ENCODE measurements at regions not wholly inside any gene's neighbourhood (a gene's known extent, or its start where the extent isn't known, plus 50 kb on each side); places are given as distances from the start of the nearest gene placed in this dataset.

DNA sequence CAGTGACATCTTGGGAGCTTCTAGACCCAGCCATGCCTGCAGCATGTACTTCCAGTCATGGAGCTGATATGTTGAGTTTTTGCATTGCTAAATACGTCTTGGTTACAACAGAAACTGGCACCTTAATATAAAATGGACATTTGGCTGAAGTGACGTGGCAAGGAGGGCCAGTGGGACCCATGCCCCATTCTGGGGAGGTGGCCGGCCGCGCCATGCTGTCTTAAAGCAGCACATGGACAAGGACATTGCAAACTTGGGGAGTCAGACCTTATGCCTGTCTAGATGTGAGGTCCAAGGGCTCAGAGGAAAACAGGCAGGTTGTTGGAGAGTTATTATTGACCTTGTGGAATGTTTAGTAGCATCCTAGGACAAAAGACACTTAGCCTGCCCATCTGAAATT lies 588.0 kb upstream of the CDH4 start:
- TF ChIP-seq, protein P1, sequence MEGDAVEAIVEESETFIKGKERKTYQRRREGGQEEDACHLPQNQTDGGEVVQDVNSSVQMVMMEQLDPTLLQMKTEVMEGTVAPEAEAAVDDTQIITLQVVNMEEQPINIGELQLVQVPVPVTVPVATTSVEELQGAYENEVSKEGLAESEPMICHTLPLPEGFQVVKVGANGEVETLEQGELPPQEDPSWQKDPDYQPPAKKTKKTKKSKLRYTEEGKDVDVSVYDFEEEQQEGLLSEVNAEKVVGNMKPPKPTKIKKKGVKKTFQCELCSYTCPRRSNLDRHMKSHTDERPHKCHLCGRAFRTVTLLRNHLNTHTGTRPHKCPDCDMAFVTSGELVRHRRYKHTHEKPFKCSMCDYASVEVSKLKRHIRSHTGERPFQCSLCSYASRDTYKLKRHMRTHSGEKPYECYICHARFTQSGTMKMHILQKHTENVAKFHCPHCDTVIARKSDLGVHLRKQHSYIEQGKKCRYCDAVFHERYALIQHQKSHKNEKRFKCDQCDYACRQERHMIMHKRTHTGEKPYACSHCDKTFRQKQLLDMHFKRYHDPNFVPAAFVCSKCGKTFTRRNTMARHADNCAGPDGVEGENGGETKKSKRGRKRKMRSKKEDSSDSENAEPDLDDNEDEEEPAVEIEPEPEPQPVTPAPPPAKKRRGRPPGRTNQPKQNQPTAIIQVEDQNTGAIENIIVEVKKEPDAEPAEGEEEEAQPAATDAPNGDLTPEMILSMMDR (conservative IDR thresholded peaks at IDR 0.05; ENCODE audit: low read depth, low read length) = no peak
- no peak overlapping the region for H3K4me3 ChIP-seq (ENCODE audit: low read depth, low read length)
- DNase-seq (ENCODE audit: low read depth) = no peak

DNA sequence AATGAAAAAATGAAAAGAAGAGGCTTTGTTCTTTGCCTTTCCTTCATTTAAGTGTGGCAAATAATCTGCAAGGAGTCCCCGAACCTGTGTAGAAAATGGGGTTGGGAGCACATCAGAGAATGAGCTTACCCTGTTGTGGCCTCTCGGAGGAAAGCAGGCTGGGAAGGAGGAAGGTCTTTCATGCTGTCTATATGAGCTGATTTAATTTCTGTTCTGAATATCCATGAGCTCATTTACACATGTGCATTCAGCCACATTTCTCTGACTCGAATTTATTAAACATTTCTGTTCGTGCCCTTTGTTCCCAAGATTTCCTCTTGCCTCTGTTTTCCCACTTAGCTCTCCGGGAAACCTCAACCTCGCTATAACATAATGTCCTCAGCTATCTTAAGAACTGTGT lies 584.4 kb upstream of the CDH4 start:
- DNase-seq (ENCODE audit: low read depth) = no peak
- no peak overlapping the region for H3K4me3 ChIP-seq (ENCODE audit: low read depth, low read length)
- TF ChIP-seq, protein P1 (conservative IDR thresholded peaks at IDR 0.05; ENCODE audit: low read depth, low read length) = no peak

DNA sequence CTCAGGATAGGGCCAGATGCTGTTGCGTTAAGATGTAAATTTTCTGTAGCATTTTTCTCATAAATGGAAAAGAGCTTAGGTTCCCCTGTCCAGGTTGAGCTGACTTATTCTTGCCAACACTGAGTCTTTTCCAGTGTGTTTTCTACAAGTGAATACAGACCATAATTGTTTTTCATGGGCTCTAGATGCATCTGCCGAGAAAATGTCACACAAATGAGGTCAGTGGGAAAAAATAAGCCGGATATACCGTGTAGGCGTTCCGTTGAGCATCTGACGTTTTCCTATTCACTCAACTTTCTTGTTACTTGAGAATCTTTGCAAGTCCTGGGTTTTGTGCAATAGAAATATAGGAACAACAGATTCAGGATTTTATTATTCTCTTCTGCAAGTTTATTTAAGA lies 582.9 kb upstream of the CDH4 start:
- TF ChIP-seq, protein P1 (conservative IDR thresholded peaks at IDR 0.05; ENCODE audit: low read depth, low read length) = no peak

DNA sequence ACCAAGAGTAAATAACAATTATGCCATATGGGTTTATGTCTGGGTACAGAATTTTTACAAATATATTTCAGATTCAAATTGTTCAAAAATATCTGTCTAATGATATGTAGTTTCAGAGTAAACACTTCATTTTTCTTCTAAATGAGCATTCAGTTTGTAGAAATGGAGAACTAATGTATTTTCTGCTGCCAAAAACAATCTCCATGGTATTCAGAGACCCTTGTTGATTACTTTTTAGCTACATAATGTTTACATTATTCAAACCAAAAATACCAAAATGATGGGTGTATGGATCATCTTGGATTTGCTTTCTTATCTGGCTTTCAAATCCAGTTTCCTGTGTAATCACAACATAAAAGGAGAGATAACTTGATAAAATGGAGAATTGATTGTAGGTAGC lies 576.0 kb upstream of the CDH4 start:
- H3K4me3 ChIP-seq (ENCODE audit: low read depth, low read length) = no peak overlapping the region
- TF ChIP-seq, protein P1 (conservative IDR thresholded peaks at IDR 0.05; ENCODE audit: low read depth, low read length) = no peak
- no peak for DNase-seq (ENCODE audit: low read depth)

More for the DNA sequence above, 582.9 kb upstream of the CDH4 start:
- DNase-seq (ENCODE audit: low read depth) = no peak
- H3K4me3 ChIP-seq (ENCODE audit: low read depth, low read length) = no peak overlapping the region

DNA sequence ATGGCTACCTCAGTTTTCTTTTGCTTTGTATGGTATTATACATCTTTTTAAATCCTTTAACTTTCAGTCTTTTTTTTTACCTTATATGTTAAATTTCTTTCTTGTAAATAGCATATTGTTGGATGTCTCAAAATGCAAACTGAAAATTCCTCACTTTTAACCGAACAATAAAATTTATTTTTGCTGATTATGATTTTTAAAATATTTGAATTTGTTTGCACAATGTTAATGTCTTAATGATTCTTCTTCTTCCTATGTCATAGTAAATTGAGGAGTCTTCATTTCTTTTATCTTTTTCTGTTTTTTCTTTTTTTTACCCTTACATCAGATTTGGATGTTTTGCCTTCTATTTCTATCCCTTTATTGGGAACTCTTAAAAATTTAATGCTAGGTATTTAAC lies 574.2 kb upstream of the CDH4 start:
- DNase-seq (ENCODE audit: low read depth) = no peak
- no peak overlapping the region for H3K4me3 ChIP-seq (ENCODE audit: low read depth, low read length)
- TF ChIP-seq, protein P1 (conservative IDR thresholded peaks at IDR 0.05; ENCODE audit: low read depth, low read length) = no peak

GRCh38 chr20:60680554-60680953 lies 571.5 kb upstream of the CDH4 start:
- no peak overlapping the region for H3K4me3 ChIP-seq (ENCODE audit: low read depth, low read length)
- DNase-seq (ENCODE audit: low read depth) = no peak
- TF ChIP-seq, protein P1 (conservative IDR thresholded peaks at IDR 0.05; ENCODE audit: low read depth, low read length) = no peak

- TF ChIP-seq, protein P1 (conservative IDR thresholded peaks at IDR 0.05; ENCODE audit: low read depth, low read length) = no peak
- H3K4me3 ChIP-seq (ENCODE audit: low read depth, low read length) = no peak overlapping the region
- no peak for DNase-seq (ENCODE audit: low read depth)
Observed at GRCh38 chr20:60687213-60687612, 564.8 kb upstream of the CDH4 start.

Data from choroid plexus epithelial cell (primary cell).